RWPE1 (cell line): ENCODE measurements at regions not wholly inside any gene's neighbourhood (a gene's known extent, or its start where the extent isn't known, plus 50 kb on each side); places are given as distances from the start of the nearest gene placed in this dataset.
"Not testable (repeated sequence)": the region's sequence is repeated elsewhere in the genome, so short reads cannot be mapped to it uniquely, and the experiment has no call there.

Source experiments
- CTCF ChIA-PET: fragments of 350-600 bp; sonication (Branson Sonifier 250); formaldehyde crosslinking; extraction: SDS; loops from one replicate; lab custom pipeline; 2021; lab: Yijun Ruan, JAX
- POLR2A ChIA-PET: fragments of 400-600 bp; formaldehyde crosslinking; extraction: SDS; loops from one replicate; lab custom pipeline; 2020; ENCODE audit warnings: antibody characterized with exemption; ENCODE audit not compliant: low non-redundant PET; lab: Yijun Ruan, JAX
- DNase-seq: peaks from one replicate; pipeline ENCODE4 v3.0.0; 2012; ENCODE audit warnings: low spot score
- H3K27ac ChIP-seq: fragments of 450-650 bp; 2 replicates; pipeline ENCODE4 v1.5.1; 2017
- TF ChIP-seq, protein P1 (sequence below): fragments of 450-650 bp; conservative IDR thresholded peaks from 2 replicates; pipeline ENCODE4 v1.5.1; 2017; ENCODE audit warnings: low read depth, mild to moderate bottlenecking

DNA sequence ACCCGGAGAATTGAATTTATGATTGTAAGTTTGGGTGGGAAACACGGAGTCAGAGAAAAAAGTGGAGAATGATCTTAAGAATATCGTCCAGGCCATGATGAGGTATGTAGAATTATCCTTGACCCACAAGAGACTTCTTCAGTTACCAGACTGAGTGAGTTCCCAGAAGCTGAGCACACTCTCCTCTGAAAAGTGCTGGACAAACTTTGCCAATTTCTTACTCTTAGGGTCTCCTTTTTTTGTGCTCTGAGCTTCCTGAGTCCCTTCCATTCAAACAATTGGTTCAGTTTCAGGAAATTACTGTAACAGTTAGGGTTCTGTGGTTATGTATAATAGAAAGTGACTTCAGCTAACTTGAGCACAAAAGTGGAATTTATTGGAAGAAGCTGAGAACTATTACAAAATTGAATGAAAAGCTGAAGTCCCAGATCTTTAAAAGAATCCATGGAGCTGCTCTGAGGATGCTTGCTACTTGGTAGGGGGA, 50.6 kb upstream of the EHBP1 start:
- H3K27ac ChIP-seq: no peak overlapping the region
- ChIA-PET CTCF (interaction anchor here (0.8 kb wide), 1 partner anchor 197 kb away, joined by 3 read pairs; no protein-coding TSS in a partner anchor), POLR2A (no interaction called here)
- DNase-seq: no peak
- TF ChIP-seq, protein P1, sequence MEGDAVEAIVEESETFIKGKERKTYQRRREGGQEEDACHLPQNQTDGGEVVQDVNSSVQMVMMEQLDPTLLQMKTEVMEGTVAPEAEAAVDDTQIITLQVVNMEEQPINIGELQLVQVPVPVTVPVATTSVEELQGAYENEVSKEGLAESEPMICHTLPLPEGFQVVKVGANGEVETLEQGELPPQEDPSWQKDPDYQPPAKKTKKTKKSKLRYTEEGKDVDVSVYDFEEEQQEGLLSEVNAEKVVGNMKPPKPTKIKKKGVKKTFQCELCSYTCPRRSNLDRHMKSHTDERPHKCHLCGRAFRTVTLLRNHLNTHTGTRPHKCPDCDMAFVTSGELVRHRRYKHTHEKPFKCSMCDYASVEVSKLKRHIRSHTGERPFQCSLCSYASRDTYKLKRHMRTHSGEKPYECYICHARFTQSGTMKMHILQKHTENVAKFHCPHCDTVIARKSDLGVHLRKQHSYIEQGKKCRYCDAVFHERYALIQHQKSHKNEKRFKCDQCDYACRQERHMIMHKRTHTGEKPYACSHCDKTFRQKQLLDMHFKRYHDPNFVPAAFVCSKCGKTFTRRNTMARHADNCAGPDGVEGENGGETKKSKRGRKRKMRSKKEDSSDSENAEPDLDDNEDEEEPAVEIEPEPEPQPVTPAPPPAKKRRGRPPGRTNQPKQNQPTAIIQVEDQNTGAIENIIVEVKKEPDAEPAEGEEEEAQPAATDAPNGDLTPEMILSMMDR: no peak

DNA sequence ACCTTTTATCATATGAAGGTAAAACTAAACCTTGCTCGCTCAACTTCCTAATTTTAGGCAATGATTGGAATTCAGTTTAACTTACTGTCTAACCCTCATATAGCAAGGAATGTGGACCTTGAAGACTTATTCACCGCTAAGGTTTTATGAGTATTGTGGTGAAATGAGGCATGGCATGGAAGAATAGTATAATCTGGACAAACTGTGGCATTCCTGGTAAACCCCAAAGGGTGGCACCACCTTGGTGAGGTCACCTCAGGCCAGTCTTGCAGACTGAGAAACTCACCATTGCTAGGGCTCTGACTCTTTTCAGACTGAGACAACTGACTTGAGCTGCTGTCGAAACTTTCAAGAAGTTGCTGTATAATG, 51.1 kb upstream of the EHBP1 start:
- TF ChIP-seq, protein P1: no peak
- no peak overlapping the region for H3K27ac ChIP-seq
- peak; percentile 43 for DNase-seq
- ChIA-PET POLR2A (no interaction called here), CTCF (no interaction called here)

DNA sequence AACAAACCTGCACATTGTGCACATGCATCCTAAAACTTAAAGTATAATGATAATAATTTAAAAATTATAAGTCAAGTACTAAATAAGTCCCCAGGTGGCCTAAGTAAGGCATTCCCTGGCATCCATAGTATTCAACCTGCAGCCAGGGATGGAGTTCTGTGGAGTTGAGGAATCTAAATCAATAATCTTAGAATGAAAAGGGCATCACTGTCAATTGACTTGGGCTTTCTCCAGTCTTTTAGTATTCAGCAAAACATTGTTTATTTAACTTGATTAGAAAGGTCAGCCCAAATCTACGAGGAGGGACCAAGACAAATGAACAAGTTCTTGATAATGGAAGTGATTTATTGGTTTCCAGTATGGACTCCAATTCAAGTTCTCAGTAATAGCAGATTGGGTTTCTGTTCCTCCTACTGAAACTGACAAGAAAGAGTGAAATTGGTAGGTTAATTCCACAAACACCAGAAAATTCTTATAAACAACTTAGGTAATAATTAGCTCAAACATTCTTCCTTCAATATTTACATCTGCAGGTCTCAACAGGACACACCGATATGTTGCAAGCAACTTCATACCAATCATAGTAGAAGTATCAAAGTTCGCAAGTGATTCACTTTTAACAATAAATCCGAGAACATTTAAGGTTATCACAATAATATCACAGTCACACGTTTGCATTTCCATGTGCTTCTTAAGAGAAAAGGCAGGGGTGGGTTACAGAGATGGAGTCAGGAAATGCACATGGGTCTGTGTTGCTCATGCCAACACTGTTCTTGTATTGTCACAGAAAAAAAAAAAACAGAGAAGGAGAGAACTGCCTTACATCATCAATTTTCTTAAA, 51.7 kb upstream of the EHBP1 start:
- TF ChIP-seq, protein P1: no peak
- H3K27ac ChIP-seq: no peak overlapping the region
- CTCF ChIA-PET: no interaction called here
- POLR2A ChIA-PET: no interaction called here
- DNase-seq: peak; percentile 68

DNA sequence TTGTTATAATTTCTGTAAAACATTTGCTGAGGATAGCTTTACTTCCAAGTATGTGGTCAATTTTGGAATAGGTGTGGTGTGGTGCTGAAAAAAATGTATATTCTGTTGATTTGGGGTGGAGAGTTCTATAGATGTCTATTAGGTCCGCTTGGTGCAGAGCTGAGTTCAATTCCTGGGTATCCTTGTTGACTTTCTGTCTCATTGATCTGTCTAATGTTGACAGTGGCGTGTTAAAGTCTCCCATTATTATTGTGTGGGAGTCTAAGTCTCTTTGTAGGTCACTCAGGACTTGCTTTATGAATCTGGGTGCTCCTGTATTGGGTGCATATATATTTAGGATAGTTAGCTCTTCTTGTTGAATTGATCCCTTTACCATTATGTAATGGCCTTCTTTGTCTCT, 56.4 kb upstream of the EHBP1 start:
- CTCF ChIA-PET, H3K27ac ChIP-seq, POLR2A ChIA-PET, DNase-seq: not testable (repeated sequence)

DNA sequence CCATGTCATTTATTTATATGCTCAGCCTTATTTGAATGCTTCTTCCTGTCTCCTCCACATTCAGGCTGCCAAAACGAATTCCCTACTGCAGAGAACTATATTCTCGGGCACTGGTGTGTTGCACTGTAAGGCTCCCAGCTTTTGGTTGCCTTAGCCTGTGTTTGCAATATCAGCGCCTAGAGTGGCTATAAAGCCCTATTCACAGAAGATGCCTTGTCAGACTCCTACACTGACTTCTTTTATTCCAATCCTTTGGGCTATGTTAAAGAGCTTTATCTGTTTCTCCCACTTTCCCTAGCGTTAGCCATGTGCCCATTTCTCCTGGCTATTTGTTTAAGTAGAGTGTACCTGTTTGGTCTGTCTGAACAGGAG, 62.4 kb upstream of the EHBP1 start:
- TF ChIP-seq, protein P1: no peak
- no peak for DNase-seq
- ChIA-PET POLR2A (no interaction called here), CTCF (no interaction called here)
- no peak overlapping the region for H3K27ac ChIP-seq

DNA sequence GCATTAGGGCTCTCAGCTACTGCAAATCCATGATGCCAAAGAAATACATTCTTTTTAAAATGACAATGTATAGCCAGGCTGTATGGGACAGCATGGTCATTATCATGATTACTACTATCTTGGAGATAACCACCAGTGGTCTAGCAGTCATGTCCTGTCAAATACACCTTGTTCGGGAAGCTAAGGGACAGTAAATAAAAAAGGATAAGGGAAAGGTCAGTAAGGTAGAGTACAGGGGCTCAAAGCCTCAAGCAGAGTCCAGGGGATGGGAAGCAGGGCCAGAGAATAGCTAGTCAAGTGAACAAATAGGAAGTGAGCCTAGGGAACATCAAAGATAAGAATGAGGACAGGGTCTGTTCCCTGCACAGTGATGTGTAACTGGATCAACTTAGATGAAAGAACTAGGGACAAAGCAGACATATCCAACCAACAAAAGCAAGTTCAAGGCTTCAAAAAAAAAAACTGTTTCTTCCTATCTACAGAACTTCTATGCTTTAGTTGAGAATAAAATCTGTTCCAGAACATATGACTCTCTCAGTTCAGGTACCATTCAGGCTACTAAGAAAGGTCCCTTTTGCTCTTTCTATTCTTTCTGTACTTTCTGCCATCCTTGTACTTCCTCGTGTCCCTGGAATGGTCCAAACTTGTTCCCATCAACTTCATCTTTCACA, 62.9 kb upstream of the EHBP1 start:
- ChIA-PET POLR2A (no interaction called here), CTCF (interaction anchor here (0.6 kb wide), 1 partner anchor 42 kb away, joined by 3 read pairs; no protein-coding TSS in a partner anchor)
- TF ChIP-seq, protein P1: no peak
- H3K27ac ChIP-seq: no peak overlapping the region
- no peak for DNase-seq
